Panc1 (cell line): ENCODE measurements at regions not wholly inside any gene's neighbourhood (a gene's known extent, or its start where the extent isn't known, plus 50 kb on each side); places are given as distances from the start of the nearest gene placed in this dataset.

Experiments used
- ATAC-seq: fragments of 200-7000 bp; cut with Tn5 transposase; 2 replicates; pipeline ENCODE4 v1.9.1; 2020; ENCODE audit warnings: mild to moderate bottlenecking, moderate library complexity
- BruUV-seq: library from RNA; stranded (reverse); fragments of 400-500 nt; replicated peaks from 2 replicates; lab custom pipeline; 2021; lab: Mats Ljungman, UMichigan
- CTCF ChIA-PET: fragments of 300-600 bp; sonication (Branson Sonifier 250); formaldehyde crosslinking; loops from one replicate; lab custom pipeline; 2022; ENCODE audit warnings: antibody characterized with exemption; lab: Charles Lee
- POLR2A ChIA-PET: fragments of 300-600 bp; sonication (Branson Sonifier 250); formaldehyde crosslinking; loops from one replicate; lab custom pipeline; 2022; ENCODE audit warnings: antibody characterized with exemption; lab: Charles Lee
- DNase-seq: peaks from one replicate; pipeline ENCODE4 v3.0.0-alpha.2; 2010; ENCODE audit warnings: low read depth, low spot score
- H3K27ac ChIP-seq: 2 replicates; pipeline ENCODE4 v1.5.1; 2011; ENCODE audit warnings: mild to moderate bottlenecking, low read length, inconsistent platforms
- H3K27me3 ChIP-seq: fragments of 200-500 bp; sonication (Bioruptor generic); 2 replicates; pipeline ENCODE4 v1.6.0; 2014; ENCODE audit warnings: low read length, inconsistent platforms; ENCODE audit not compliant: control insufficient read depth, insufficient read depth
- H3K36me3 ChIP-seq: fragments of 200-500 bp; sonication (Bioruptor generic); 2 replicates; pipeline ENCODE4 v1.5.1; 2014; ENCODE audit warnings: inconsistent platforms, mild to moderate bottlenecking, low read length, moderate library complexity; ENCODE audit not compliant: control insufficient read depth, insufficient read depth
- H3K4me1 ChIP-seq: 2 replicates; pipeline ENCODE4 v1.5.1; 2011; ENCODE audit warnings: inconsistent platforms, mild to moderate bottlenecking, low read length, moderate library complexity; ENCODE audit not compliant: control insufficient read depth, insufficient read depth
- H3K4me3 ChIP-seq, 2 experiments: 2 replicates each; pipeline ENCODE4 v1.5.1; 2011 to 2012; ENCODE audit warnings: low read depth in 2 of 2, low read length in 2 of 2, mild to moderate bottlenecking in 2 of 2, inconsistent platforms in 1 of 2, moderate library complexity in 1 of 2
- H3K9me3 ChIP-seq: fragments of 200-500 bp; sonication (Bioruptor generic); 2 replicates; pipeline ENCODE4 v1.5.1; 2014; ENCODE audit warnings: low read depth, mild to moderate bottlenecking, inconsistent platforms, low read length, moderate library complexity; ENCODE audit not compliant: control insufficient read depth, insufficient read depth
- POLR2AphosphoS5 ChIP-seq: IDR thresholded peaks from 2 replicates; pipeline ENCODE4 v1.6.1; 2012; ENCODE audit warnings: mild to moderate bottlenecking, low read depth, low read length, moderate library complexity
- SIN3A ChIP-seq: IDR thresholded peaks from 2 replicates; pipeline ENCODE4 v1.6.1; 2012; ENCODE audit warnings: low read depth, mild to moderate bottlenecking, low read length, moderate library complexity, borderline replicate concordance; ENCODE audit not compliant: insufficient read depth
- TCF7L2 ChIP-seq: IDR thresholded peaks from 2 replicates; pipeline ENCODE4 v1.6.1; 2011; ENCODE audit warnings: mild to moderate bottlenecking, low read depth, low read length, inconsistent platforms
- in situ Hi-C: cut with HindIII; loops from 2 replicates; pipeline ENCODE4 v1.10.0; 2016; ENCODE audit warnings: low sequenced_read_pairs, low pct_unique_long_range_greater_than_20kb
- intact Hi-C: fragments of 100-400 bp; cut with micrococcal nuclease; formaldehyde crosslinking; loops from one replicate; pipeline ENCODE4 v1.10.0; 2022; ENCODE audit not compliant: unreplicated experiment
- TF ChIP-seq, protein P1 (sequence below): fragments of 450-650 bp; IDR thresholded peaks from 2 replicates; pipeline ENCODE4 v1.5.1; 2017; ENCODE audit warnings: mild to moderate bottlenecking
- TF ChIP-seq, protein P2 (sequence below), 2 experiments: IDR thresholded peaks; 2 replicates each; pipeline ENCODE4 v1.6.1; 2011 to 2012; ENCODE audit warnings: low read depth in 2 of 2, control low read depth in 1 of 2, low read length in 1 of 2, mild to moderate bottlenecking in 1 of 2, moderate library complexity in 1 of 2; ENCODE audit not compliant: insufficient read depth in 1 of 2

DNA sequence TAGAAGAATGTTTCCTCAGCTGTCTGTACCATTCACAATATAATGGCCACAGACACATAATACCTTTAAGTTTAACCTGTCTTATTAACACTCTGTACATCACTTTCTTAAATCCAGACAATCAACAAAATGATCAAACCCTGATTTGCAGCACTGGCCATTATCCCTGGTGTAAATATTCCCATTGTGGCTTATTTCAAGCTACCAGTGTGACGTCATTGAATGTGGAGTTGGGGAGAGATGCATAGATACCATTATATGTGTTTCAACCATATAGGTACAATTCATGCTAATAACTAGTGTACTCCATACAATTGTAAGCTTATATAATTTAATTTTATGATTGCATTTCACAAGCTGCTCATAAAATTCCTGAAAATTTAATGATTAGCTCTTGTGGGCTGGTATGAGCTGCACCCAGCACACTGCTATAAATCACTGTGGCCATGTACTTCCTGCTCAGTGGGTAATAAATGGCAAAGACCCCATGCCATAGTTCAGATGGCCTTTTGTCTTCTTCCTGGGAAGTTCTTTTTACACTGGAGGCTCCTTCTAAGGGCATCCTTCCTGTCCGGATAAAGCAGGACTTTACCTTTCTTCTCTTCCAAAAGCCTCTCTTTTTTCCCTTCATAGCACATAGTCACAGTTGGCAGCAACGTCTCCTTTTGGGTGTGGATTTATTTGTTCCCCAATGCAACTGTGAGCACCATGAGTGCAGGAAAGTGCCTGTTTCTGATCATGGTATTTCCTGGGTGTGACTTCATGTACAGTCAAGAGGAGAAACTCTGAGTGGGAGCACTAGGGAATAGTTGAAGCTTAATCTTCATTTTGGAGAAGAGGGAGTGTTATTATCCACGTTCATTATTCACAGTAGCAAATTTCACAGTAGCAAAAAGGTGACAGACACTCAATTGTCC is 87.8 kb downstream of the MIAT start:
- H3K4me3 ChIP-seq, result no peak overlapping the region
- no peak for ATAC-seq
- ChIA-PET POLR2A (no interaction called here), CTCF (no interaction called here)
- BruUV-seq, result no TSS peak
- H3K9me3 ChIP-seq, result no peaks in the 10 kb centered on the region
- H3K27me3 ChIP-seq, result no peaks in the 10 kb centered on the region
- TF ChIP-seq SIN3A (no peak), TCF7L2 (no peak), POLR2AphosphoS5 (no peak)
- TF ChIP-seq, protein P1, sequence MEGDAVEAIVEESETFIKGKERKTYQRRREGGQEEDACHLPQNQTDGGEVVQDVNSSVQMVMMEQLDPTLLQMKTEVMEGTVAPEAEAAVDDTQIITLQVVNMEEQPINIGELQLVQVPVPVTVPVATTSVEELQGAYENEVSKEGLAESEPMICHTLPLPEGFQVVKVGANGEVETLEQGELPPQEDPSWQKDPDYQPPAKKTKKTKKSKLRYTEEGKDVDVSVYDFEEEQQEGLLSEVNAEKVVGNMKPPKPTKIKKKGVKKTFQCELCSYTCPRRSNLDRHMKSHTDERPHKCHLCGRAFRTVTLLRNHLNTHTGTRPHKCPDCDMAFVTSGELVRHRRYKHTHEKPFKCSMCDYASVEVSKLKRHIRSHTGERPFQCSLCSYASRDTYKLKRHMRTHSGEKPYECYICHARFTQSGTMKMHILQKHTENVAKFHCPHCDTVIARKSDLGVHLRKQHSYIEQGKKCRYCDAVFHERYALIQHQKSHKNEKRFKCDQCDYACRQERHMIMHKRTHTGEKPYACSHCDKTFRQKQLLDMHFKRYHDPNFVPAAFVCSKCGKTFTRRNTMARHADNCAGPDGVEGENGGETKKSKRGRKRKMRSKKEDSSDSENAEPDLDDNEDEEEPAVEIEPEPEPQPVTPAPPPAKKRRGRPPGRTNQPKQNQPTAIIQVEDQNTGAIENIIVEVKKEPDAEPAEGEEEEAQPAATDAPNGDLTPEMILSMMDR, result no peak
- TF ChIP-seq, protein P2, sequence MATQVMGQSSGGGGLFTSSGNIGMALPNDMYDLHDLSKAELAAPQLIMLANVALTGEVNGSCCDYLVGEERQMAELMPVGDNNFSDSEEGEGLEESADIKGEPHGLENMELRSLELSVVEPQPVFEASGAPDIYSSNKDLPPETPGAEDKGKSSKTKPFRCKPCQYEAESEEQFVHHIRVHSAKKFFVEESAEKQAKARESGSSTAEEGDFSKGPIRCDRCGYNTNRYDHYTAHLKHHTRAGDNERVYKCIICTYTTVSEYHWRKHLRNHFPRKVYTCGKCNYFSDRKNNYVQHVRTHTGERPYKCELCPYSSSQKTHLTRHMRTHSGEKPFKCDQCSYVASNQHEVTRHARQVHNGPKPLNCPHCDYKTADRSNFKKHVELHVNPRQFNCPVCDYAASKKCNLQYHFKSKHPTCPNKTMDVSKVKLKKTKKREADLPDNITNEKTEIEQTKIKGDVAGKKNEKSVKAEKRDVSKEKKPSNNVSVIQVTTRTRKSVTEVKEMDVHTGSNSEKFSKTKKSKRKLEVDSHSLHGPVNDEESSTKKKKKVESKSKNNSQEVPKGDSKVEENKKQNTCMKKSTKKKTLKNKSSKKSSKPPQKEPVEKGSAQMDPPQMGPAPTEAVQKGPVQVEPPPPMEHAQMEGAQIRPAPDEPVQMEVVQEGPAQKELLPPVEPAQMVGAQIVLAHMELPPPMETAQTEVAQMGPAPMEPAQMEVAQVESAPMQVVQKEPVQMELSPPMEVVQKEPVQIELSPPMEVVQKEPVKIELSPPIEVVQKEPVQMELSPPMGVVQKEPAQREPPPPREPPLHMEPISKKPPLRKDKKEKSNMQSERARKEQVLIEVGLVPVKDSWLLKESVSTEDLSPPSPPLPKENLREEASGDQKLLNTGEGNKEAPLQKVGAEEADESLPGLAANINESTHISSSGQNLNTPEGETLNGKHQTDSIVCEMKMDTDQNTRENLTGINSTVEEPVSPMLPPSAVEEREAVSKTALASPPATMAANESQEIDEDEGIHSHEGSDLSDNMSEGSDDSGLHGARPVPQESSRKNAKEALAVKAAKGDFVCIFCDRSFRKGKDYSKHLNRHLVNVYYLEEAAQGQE (IDR thresholded peaks at IDR 0.05; ENCODE audit: insufficient read depth in 1 of 2, low read depth in 2 of 2, low read length in 1 of 2), result no peak
- H3K4me1 ChIP-seq, result no peaks in the 10 kb centered on the region
- no peak for DNase-seq
- no peak overlapping the region for H3K27ac ChIP-seq
- intact Hi-C loops, result no loop called here
- in situ Hi-C loops, result no loop called here
- no peaks in the 10 kb centered on the region for H3K36me3 ChIP-seq

DNA sequence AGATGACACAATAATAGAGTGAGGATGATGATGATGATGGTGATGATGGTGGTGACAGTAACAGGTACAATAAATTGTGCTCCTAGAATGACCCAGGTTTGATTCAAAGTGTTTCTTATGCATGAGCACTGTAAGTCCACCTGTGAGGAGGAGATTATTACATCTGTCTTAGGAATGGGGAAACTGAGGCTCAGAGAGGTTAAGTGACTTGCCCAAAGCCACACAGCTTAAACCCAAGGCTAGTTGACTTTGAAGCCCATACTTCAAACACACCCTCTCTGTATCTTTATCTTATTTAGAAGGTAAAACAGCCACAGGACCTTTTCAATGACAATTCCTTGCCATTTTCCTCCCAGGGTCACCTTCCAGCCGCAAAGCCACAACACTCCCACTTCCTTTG is 88.9 kb downstream of the MIAT start:
- ATAC-seq, result no peak
- BruUV-seq, result no TSS peak
- Histone ChIP-seq H3K27ac (no peak overlapping the region), H3K36me3 (no peaks in the 10 kb centered on the region), H3K4me1 (no peaks in the 10 kb centered on the region), H3K27me3 (no peaks in the 10 kb centered on the region), H3K4me3 (no peak overlapping the region), H3K9me3 (no peaks in the 10 kb centered on the region)
- POLR2A ChIA-PET, result no interaction called here
- intact Hi-C loops (no loop called here), in situ Hi-C loops (no loop called here)
- CTCF ChIA-PET, result no interaction called here
- DNase-seq, result no peak
- TF ChIP-seq, protein P1, result no peak
- TF ChIP-seq, protein P2 (IDR thresholded peaks at IDR 0.05; ENCODE audit: insufficient read depth in 1 of 2, low read depth in 2 of 2, low read length in 1 of 2), result no peak
- no peak for TF ChIP-seq TCF7L2
- no peak for TF ChIP-seq SIN3A
- TF ChIP-seq POLR2AphosphoS5, result no peak
